ENCODE measurements at regions not wholly inside any gene's neighbourhood (a gene's known extent, or its start where the extent isn't known, plus 50 kb on each side); places are given as distances from the start of the nearest gene placed in this dataset.
A peak's percentile ranks its signal among the peaks of the same experiment; 100 is the strongest.

- no peaks in the 10 kb centered on the region for H3K27me3 Mint-ChIP-seq (ENCODE audit: low read depth)
- Histone ChIP-seq H2AFZ (ENCODE audit: low read length) (no peak overlapping the region), H4K91ac (ENCODE audit: insufficient read length, low read depth, low read length) (no peak overlapping the region), H2AK5ac (ENCODE audit: insufficient read length, low read length) (no peak overlapping the region), H3K4me2 (ENCODE audit: insufficient read depth, insufficient read length, low read length) (no peak overlapping the region), H3K56ac (ENCODE audit: insufficient read length, low read depth, low read length) (no peak overlapping the region), H3K4ac (ENCODE audit: low read depth, low read length) (no peak overlapping the region), H3K23ac (ENCODE audit: insufficient read length, low read depth, low read length) (no peak overlapping the region), H3K79me1 (ENCODE audit: insufficient read depth, low read depth, low read length, poor library complexity, severe bottlenecking) (no peaks in the 10 kb centered on the region), H2BK12ac (ENCODE audit: insufficient read length, low read depth, low read length) (no peak overlapping the region), H3K9me3 (ENCODE audit: control insufficient read depth, low read depth, low read length) (no peaks in the 10 kb centered on the region), H2BK5ac (ENCODE audit: insufficient read length, low read length) (no peak overlapping the region), H4K8ac (replicated peaks; ENCODE audit: insufficient read length, low read depth, low read length) (no peak overlapping the region), H2BK15ac (ENCODE audit: low read depth, low read length) (no peak overlapping the region), H4K5ac (ENCODE audit: insufficient read length, low read depth, low read length) (no peak overlapping the region), H3T11ph (ENCODE audit: low read length) (no peak overlapping the region), H3K9ac (ENCODE audit: extremely low read depth, insufficient read length, low read length) (no peak overlapping the region), H3K4me1 (ENCODE audit: insufficient read depth, low read length) (peaks cover 9% of the 10 kb centered on the region), H3K27ac (ENCODE audit: insufficient read length, low read depth, low read length) (no peak overlapping the region), H3K18ac (ENCODE audit: insufficient read length, low read depth, low read length) (no peak overlapping the region), H2BK120ac (ENCODE audit: low read depth, low read length, poor library complexity, severe bottlenecking) (no peak overlapping the region), H3K27me3 (ENCODE audit: insufficient read depth, low read length) (no peaks in the 10 kb centered on the region), H3K23me2 (ENCODE audit: insufficient read length, low read depth, low read length, poor library complexity, severe bottlenecking) (no peaks in the 10 kb centered on the region), H2BK20ac (ENCODE audit: low read depth, low read length, poor library complexity, severe bottlenecking) (no peak overlapping the region), H4K20me1 (ENCODE audit: control insufficient read depth, insufficient read depth, insufficient read length) (no peaks in the 10 kb centered on the region), H3K79me2 (ENCODE audit: insufficient read depth, low read length) (peaks cover 2% of the 10 kb centered on the region; the same call in 1 of the 2 replicates), H3K14ac (ENCODE audit: insufficient read depth, low read length) (no peak overlapping the region)
- no peaks in the 10 kb centered on the region for H3K36me3 Mint-ChIP-seq (ENCODE audit: insufficient read depth in 1 of 3, low read depth in 3 of 3)
- peaks cover 32 to 39% of the 10 kb centered on the region in 2 experiments for H3K4me1 Mint-ChIP-seq
- H3K4me3 Mint-ChIP-seq: peak overlapping the region in 1 of 2 experiments; percentile 4; a peak in 1 of 5 replicates
- H3K9me3 Mint-ChIP-seq: no peaks in the 10 kb centered on the region
- H3K27ac Mint-ChIP-seq: peak overlapping the region in 2 of 3 experiments; percentile 11 to 76; a peak in 2 of 7 replicates
- no CpG with 5 or more reads among the region's 10 CpGs for WGBS (ENCODE audit: extremely low coverage, insufficient read length, low lambda C conversion rate)
- TF ChIP-seq CTCF (conservative IDR thresholded peaks at IDR 0.05): no peak
- no peak for DNase-seq
Measured at GRCh38 chr12:67019070-67019469, 250.1 kb upstream of the CAND1 start.
